ENCODE measurements at regions not wholly inside any gene's neighbourhood (a gene's known extent, or its start where the extent isn't known, plus 50 kb on each side); places are given as distances from the start of the nearest gene placed in this dataset.
A peak's percentile ranks its signal among the peaks of the same experiment; 100 is the strongest.

DNA sequence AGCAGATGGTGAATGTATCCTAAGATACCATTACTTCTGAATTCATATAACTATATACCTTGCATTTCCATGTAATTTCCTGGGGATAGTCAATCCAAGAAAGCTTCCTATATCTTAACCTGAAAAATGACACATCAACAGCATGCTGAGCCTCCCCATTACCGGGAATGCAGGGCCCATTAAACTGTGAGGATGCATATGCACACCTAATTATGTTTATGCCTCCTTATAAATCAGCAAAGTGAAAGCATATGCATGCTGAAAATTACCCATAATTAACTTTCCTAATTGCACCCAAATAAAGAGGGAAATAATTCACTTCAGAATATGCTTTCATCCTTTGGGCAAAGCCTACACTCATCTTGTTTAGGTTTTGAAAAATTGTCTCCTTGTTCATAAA, 663.0 kb downstream of the KCNA4 start:
- H3K4me1 Mint-ChIP-seq (ENCODE audit: insufficient read depth, unreplicated experiment), result no peaks in the 10 kb centered on the region
- no peaks in the 10 kb centered on the region for H3K27me3 Mint-ChIP-seq (ENCODE audit: insufficient read depth, unreplicated experiment)
- BruUV-seq (replicated peaks), result no TSS peak
- no peaks in the 10 kb centered on the region for H3K36me3 Mint-ChIP-seq (ENCODE audit: insufficient read depth, unreplicated experiment)
- no peak overlapping the region for H3K4me3 Mint-ChIP-seq (ENCODE audit: unreplicated experiment)
- intact Hi-C loops (cut with micrococcal nuclease), result no loop called here
- H3K27ac Mint-ChIP-seq (ENCODE audit: low read depth, unreplicated experiment), result no peak overlapping the region
- DNase-seq (ENCODE audit: unreplicated experiment), result no peak
- TF ChIP-seq, protein P1, sequence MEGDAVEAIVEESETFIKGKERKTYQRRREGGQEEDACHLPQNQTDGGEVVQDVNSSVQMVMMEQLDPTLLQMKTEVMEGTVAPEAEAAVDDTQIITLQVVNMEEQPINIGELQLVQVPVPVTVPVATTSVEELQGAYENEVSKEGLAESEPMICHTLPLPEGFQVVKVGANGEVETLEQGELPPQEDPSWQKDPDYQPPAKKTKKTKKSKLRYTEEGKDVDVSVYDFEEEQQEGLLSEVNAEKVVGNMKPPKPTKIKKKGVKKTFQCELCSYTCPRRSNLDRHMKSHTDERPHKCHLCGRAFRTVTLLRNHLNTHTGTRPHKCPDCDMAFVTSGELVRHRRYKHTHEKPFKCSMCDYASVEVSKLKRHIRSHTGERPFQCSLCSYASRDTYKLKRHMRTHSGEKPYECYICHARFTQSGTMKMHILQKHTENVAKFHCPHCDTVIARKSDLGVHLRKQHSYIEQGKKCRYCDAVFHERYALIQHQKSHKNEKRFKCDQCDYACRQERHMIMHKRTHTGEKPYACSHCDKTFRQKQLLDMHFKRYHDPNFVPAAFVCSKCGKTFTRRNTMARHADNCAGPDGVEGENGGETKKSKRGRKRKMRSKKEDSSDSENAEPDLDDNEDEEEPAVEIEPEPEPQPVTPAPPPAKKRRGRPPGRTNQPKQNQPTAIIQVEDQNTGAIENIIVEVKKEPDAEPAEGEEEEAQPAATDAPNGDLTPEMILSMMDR (IDR thresholded peaks at IDR 0.05; ENCODE audit: unreplicated experiment), result no peak
- no peaks in the 10 kb centered on the region for H3K9me3 Mint-ChIP-seq (ENCODE audit: unreplicated experiment)
- ChIA-PET CTCF (interaction anchor here (2.4 kb wide), 1 partner anchor 10 kb away, joined by 17 read pairs; no protein-coding TSS in a partner anchor), POLR2A (no interaction called here)

DNA sequence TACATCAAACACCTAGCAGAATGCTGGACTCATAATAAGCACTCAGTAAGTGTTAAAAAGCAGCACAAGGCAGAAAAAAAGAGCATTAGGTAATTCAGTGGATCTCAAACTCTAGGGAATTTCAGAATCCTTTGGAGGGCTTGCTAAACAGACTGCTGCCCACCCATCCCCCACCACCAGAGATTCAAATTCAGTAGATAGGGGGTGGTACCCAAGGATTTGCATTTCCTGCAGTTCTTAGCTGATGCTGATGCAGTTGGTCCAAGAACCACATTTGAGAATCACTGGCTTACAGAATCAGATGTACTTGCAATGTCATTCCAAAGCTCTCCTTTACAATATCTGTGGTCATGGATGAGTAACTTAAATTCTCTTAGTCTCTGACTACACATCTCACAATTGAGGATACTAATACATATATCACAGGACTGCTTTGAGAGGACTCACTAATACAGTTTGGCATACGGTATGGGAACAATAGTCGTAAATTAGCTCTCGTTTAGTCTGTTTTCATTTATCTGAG, 664.5 kb downstream of the KCNA4 start:
- POLR2A ChIA-PET, result interaction anchor here (1.2 kb wide), 1 partner anchor 11 kb away, joined by 3 read pairs; no protein-coding TSS in a partner anchor
- no peak for DNase-seq (ENCODE audit: unreplicated experiment)
- CTCF ChIA-PET, result interaction anchor here (0.6 to 2.4 kb wide), 4 partner anchors 9 to 790 kb away, joined by 3 to 17 read pairs (median 6); no protein-coding TSS in a partner anchor
- TF ChIP-seq, protein P1 (IDR thresholded peaks at IDR 0.05; ENCODE audit: unreplicated experiment), result no peak
- BruUV-seq (replicated peaks), result no TSS peak
- H3K36me3 Mint-ChIP-seq (ENCODE audit: insufficient read depth, unreplicated experiment), result no peaks in the 10 kb centered on the region
- intact Hi-C loops (cut with micrococcal nuclease), result no loop called here
- H3K27ac Mint-ChIP-seq (ENCODE audit: low read depth, unreplicated experiment), result no peak overlapping the region
- H3K4me1 Mint-ChIP-seq (ENCODE audit: insufficient read depth, unreplicated experiment), result no peaks in the 10 kb centered on the region
- H3K9me3 Mint-ChIP-seq (ENCODE audit: unreplicated experiment), result no peaks in the 10 kb centered on the region
- no peaks in the 10 kb centered on the region for H3K27me3 Mint-ChIP-seq (ENCODE audit: insufficient read depth, unreplicated experiment)
- no peak overlapping the region for H3K4me3 Mint-ChIP-seq (ENCODE audit: unreplicated experiment)

DNA sequence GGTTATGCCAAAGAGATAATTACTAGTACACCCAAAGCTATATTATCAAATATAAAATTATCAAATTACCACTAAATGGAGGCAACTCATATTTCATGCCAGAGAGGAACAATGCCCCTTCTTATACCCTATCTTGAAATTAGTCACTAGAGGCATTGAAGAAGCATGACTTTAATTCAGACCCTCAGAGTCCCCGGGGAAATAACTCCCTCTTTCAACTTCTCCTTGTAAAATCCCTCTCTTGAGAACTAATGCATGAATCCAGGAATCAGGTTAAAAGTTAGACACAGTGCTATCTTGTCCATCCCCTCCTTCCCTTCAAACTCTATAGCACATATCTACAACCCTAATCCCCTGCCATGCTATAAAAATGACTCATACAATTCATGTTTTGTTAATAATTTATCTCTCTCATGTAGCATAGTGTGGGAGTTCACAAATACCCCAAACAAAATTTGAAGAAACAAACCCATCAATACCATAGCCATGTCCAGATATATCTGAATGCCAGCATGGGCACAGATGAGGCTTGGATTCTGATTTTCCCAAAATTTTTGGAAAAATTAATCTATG, 665.4 kb downstream of the KCNA4 start:
- TF ChIP-seq, protein P1 (IDR thresholded peaks at IDR 0.05; ENCODE audit: unreplicated experiment), result no peak
- ChIA-PET POLR2A (no interaction called here), CTCF (interaction anchor here (0.6 to 1.5 kb wide), 3 partner anchors 11 to 1320 kb away, joined by 4 to 6 read pairs (median 5); no protein-coding TSS in a partner anchor)
- intact Hi-C loops (cut with micrococcal nuclease), result no loop called here
- no peaks in the 10 kb centered on the region for H3K27me3 Mint-ChIP-seq (ENCODE audit: insufficient read depth, unreplicated experiment)
- DNase-seq (ENCODE audit: unreplicated experiment), result no peak
- H3K27ac Mint-ChIP-seq (ENCODE audit: low read depth, unreplicated experiment), result no peak overlapping the region
- no TSS peak for BruUV-seq (replicated peaks)
- H3K36me3 Mint-ChIP-seq (ENCODE audit: insufficient read depth, unreplicated experiment), result no peaks in the 10 kb centered on the region
- H3K4me3 Mint-ChIP-seq (ENCODE audit: unreplicated experiment), result no peak overlapping the region
- H3K9me3 Mint-ChIP-seq (ENCODE audit: unreplicated experiment), result no peaks in the 10 kb centered on the region
- no peaks in the 10 kb centered on the region for H3K4me1 Mint-ChIP-seq (ENCODE audit: insufficient read depth, unreplicated experiment)

DNA sequence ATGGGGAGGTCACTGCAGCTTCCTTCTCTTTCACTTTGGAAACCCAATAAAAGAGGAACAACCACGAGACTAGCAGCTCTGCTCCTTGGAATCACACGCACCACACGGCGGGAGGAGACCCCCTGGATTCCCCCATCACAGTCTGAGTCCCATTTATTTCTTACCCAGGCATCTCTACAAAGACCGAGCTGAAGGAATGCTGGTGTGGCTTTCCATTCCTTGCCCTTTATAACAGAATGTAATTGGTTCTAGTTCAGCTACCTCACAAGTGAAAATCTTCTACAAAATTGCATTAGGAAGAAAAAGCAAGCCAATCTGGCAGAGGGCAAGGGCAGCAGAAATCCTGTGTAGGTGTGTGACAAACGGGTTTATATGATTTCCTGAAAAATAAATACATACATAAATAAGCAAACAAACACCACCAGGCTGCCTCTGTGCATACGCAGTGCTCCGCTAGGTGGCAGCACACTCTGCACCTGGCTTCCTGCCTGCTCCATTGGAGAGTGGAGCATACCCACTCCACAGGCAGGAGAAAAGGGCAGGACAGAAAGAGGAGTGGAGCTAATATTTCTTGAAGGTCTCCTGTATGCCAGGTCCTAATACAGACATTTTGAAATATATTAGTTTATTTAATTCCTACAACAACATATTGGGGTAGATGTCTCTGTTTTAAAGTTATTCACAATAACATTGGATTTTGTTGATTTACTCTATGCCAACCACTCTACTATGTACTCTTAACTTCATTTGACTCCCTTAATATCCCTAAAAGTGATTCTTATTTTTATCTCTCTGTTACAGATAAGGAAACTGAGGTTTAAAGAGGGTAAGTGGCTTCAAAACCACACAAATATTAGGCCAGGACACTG, 673.1 kb downstream of the KCNA4 start:
- BruUV-seq (replicated peaks), result no TSS peak
- no peaks in the 10 kb centered on the region for H3K36me3 Mint-ChIP-seq (ENCODE audit: insufficient read depth, unreplicated experiment)
- no peaks in the 10 kb centered on the region for H3K9me3 Mint-ChIP-seq (ENCODE audit: unreplicated experiment)
- TF ChIP-seq, protein P1 (IDR thresholded peaks at IDR 0.05; ENCODE audit: unreplicated experiment), result peak; percentile 89
- POLR2A ChIA-PET, result interaction anchor here (0.7 kb wide), 1 partner anchor 89 kb away, joined by 3 read pairs; no protein-coding TSS in a partner anchor
- DNase-seq (ENCODE audit: unreplicated experiment), result peak; percentile 63
- H3K4me3 Mint-ChIP-seq (ENCODE audit: unreplicated experiment), result no peak overlapping the region
- H3K4me1 Mint-ChIP-seq (ENCODE audit: insufficient read depth, unreplicated experiment), result no peaks in the 10 kb centered on the region
- CTCF ChIA-PET, result interaction anchor here (0.6 to 2.2 kb wide), 54 partner anchors 9 to 1736 kb away, joined by 3 to 20 read pairs (median 3); partner anchors contain the start of gene BDNF
- H3K27ac Mint-ChIP-seq (ENCODE audit: low read depth, unreplicated experiment), result no peak overlapping the region
- H3K27me3 Mint-ChIP-seq (ENCODE audit: insufficient read depth, unreplicated experiment), result no peaks in the 10 kb centered on the region
- intact Hi-C loops (cut with micrococcal nuclease), result loop anchor here (5.0 kb wide), 1 partner anchor 1574 kb away; no protein-coding TSS in a partner anchor
